ENCODE measurements at regions not wholly inside any gene's neighbourhood (a gene's known extent, or its start where the extent isn't known, plus 50 kb on each side); places are given as distances from the start of the nearest gene placed in this dataset.

DNA sequence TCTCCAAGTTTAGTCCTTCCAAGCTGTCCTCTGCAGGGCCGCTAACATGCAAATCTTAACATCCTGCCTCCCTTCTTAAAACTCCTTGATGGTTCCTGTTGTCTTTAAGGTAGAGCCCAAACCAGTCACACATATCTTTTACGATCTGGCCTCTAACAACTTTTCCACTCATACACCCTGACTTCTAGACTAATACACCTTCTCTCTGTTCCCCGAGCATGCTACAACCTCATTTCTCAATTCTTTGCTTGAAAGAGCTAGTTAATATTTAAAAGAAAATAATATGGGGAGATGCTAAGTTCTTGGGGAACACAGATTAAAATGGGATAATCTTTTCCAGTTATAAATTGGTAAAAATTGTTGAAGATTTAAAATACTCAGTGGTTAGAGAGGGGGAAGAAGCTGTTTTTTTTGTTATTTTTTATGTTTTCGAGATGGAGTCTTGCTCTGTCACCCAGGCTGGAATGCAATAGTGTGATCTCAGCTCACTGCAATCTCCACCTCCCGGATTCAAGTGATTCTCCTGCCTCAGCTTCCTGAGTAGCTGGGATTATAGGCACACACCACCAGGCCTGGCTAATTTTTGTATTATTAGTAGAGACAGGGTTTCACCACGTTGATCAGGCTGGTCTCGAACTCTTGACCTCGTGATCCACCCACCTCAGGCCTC is 250.7 kb downstream of the MAFB start:
- TF ChIP-seq, protein P1, sequence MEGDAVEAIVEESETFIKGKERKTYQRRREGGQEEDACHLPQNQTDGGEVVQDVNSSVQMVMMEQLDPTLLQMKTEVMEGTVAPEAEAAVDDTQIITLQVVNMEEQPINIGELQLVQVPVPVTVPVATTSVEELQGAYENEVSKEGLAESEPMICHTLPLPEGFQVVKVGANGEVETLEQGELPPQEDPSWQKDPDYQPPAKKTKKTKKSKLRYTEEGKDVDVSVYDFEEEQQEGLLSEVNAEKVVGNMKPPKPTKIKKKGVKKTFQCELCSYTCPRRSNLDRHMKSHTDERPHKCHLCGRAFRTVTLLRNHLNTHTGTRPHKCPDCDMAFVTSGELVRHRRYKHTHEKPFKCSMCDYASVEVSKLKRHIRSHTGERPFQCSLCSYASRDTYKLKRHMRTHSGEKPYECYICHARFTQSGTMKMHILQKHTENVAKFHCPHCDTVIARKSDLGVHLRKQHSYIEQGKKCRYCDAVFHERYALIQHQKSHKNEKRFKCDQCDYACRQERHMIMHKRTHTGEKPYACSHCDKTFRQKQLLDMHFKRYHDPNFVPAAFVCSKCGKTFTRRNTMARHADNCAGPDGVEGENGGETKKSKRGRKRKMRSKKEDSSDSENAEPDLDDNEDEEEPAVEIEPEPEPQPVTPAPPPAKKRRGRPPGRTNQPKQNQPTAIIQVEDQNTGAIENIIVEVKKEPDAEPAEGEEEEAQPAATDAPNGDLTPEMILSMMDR (IDR thresholded peaks at IDR 0.05; ENCODE audit: low read depth, low read length), result no peak
- no peak for DNase-seq (ENCODE audit: extremely low read depth, low read depth)

GRCh38 chr20:40436011-40436410 is 253.0 kb downstream of the MAFB start:
- TF ChIP-seq, protein P1 (IDR thresholded peaks at IDR 0.05; ENCODE audit: low read depth, low read length), result no peak
- no peak for DNase-seq (ENCODE audit: extremely low read depth, low read depth)

DNA sequence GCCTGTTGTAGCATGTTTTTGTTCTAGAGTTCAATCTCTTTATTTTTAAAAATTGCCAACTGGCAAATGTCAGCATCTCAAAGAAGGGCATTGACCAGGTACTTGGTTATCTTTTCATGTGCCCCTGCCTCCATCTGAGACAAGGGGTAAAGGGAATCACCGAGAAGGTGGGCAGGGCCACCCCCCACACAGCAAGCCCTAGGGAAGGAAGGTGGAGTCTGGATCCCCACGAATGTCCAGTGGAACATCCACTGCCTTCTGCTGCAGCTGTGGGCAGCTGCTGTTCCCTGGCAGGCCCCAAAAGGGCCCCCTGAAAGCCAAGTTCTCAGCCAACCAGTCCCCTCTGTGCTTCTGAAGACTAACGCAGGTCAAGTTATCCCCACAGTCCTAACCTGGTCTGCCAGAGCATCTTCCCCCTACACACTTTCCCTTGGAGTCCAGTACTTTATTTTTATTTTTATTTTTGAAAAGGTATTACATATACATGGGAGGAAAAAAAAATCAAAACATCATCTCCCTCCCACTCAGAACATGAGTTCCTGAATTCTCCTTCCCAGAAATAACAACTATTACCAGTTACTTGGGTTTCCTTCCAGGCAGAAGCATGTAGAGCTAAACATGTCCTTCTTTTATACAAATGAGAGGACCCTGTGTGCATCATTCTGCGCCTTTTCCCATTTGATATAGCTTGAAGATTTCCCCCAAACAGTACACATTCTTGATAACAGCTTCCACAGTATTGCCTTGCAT is 253.7 kb downstream of the MAFB start:
- TF ChIP-seq, protein P1 (IDR thresholded peaks at IDR 0.05; ENCODE audit: low read depth, low read length), result no peak
- DNase-seq (ENCODE audit: extremely low read depth, low read depth), result no peak

DNA sequence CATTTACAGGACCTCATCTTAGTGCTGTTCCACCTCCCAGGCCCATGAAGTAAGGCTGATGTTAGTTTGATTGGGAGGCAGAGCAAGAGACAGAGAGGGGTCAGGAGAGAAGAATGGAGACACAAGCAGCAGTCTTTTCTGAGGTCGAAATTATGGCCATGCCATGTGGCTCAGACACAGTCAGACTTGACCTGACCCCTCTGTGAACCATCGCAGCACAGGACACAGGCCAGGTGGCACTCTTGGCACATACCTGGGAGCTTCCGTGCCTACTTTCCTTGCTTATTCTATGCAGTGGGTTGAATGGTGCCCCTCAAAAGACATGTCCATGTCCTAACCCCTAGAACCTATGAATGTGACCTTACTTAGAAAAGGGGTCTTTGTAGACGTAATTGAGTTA is 254.9 kb downstream of the MAFB start:
- TF ChIP-seq, protein P1 (IDR thresholded peaks at IDR 0.05; ENCODE audit: low read depth, low read length), result no peak
- no peak for DNase-seq (ENCODE audit: extremely low read depth, low read depth)

GRCh38 chr20:40433341-40433861 is 255.6 kb downstream of the MAFB start:
- TF ChIP-seq, protein P1 (IDR thresholded peaks at IDR 0.05; ENCODE audit: low read depth, low read length), result no peak
- no peak for DNase-seq (ENCODE audit: extremely low read depth, low read depth)

DNA sequence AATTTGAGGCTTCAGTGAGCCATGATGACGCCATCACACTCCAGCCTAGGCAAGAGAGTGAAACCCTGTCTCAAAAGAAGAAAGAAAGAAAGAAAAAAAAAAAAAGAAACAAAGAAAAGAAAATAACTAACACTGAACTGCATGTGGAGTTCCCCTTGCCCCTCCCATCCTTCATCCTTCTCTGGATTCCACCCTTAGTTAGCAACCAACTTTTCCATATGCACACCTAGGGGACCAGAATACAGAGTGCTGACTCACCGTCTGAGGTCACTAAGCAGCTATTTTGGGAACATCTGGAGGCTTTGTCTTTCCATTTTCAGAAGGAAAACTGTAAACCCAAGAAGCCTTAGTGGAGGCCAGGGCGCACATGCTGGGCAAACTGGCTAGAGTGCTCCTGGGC is 257.4 kb downstream of the MAFB start:
- DNase-seq (ENCODE audit: extremely low read depth, low read depth), result no peak
- TF ChIP-seq, protein P1 (IDR thresholded peaks at IDR 0.05; ENCODE audit: low read depth, low read length), result no peak

- no peak for DNase-seq (ENCODE audit: extremely low read depth, low read depth)
- TF ChIP-seq, protein P1 (IDR thresholded peaks at IDR 0.05; ENCODE audit: low read depth, low read length), result no peak
Measured at GRCh38 chr20:40431112-40431511, 257.9 kb downstream of the MAFB start.
